HFFc6 (cell line): ENCODE measurements at regions not wholly inside any gene's neighbourhood (a gene's known extent, or its start where the extent isn't known, plus 50 kb on each side); places are given as distances from the start of the nearest gene placed in this dataset.

Experiments used
- DNase-seq: peaks from one replicate; pipeline ENCODE4 v3.0.0-alpha.2; 2018
- H3K27ac Mint-ChIP-seq: 2 replicates; pipeline ENCODE4 v1.8.0; 2020; ENCODE audit warnings: mild to moderate bottlenecking, mixed read lengths
- H3K27me3 Mint-ChIP-seq: 2 replicates; pipeline ENCODE4 v1.8.0; 2021; ENCODE audit warnings: mild to moderate bottlenecking, moderate library complexity, mixed read lengths; ENCODE audit not compliant: insufficient read depth
- H3K36me3 Mint-ChIP-seq: 2 replicates; pipeline ENCODE4 v1.8.0; 2021; ENCODE audit warnings: low read depth, mixed read lengths
- H3K4me1 Mint-ChIP-seq: 2 replicates; pipeline ENCODE4 v1.8.0; 2020; ENCODE audit warnings: low read depth, mixed read lengths
- H3K4me3 Mint-ChIP-seq: 2 replicates; pipeline ENCODE4 v1.8.0; 2020; ENCODE audit warnings: mild to moderate bottlenecking, moderate library complexity, mixed read lengths
- H3K9me3 Mint-ChIP-seq: 2 replicates; pipeline ENCODE4 v1.8.0; 2020; ENCODE audit warnings: mild to moderate bottlenecking, mixed read lengths
- TF ChIP-seq, protein P1 (sequence below): fragments of 200-600 bp; sonication (generic); IDR thresholded peaks from 2 replicates; pipeline ENCODE4 v1.5.0; 2021; ENCODE audit warnings: antibody characterized with exemption, mild to moderate bottlenecking

DNA sequence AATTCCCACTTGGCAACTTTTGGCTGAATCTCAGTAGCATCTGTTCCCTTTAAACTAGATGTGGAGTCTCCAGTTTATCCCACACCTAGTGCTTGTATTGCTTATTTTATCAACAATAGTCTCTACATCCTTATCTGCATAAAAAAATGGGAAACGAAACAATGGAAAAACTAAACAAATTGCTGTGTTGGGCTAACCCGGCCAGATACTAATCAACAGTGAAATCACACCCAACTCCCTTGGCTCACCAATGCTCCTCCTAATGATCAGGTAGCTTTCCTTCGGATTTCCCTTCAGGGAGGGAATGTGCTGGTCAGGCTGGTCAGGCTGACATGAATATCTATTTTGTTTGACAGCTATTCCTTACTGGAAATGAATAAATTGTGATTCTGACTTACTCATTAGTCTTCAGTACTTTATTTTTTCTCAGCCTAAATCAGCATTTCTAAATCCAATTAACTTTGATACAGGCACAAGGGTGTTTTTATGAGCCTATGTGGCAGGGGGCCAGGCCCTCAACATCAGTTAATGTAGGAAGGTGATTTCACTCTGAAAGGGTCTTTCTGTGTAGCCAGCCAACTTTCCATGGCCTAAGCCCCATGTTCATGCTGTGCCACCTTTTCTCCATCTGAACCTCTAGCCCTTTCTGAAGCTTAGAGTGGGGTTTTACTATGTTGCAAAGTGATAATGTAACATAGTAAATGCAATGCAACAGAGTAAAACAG, 170.5 kb upstream of the NPSR1 start:
- Mint-ChIP-seq H3K27me3 (peaks cover 3% of the 10 kb centered on the region), H3K4me3 (no peak overlapping the region), H3K36me3 (no peaks in the 10 kb centered on the region), H3K4me1 (no peaks in the 10 kb centered on the region), H3K9me3 (no peaks in the 10 kb centered on the region), H3K27ac (no peak overlapping the region)
- TF ChIP-seq, protein P1, sequence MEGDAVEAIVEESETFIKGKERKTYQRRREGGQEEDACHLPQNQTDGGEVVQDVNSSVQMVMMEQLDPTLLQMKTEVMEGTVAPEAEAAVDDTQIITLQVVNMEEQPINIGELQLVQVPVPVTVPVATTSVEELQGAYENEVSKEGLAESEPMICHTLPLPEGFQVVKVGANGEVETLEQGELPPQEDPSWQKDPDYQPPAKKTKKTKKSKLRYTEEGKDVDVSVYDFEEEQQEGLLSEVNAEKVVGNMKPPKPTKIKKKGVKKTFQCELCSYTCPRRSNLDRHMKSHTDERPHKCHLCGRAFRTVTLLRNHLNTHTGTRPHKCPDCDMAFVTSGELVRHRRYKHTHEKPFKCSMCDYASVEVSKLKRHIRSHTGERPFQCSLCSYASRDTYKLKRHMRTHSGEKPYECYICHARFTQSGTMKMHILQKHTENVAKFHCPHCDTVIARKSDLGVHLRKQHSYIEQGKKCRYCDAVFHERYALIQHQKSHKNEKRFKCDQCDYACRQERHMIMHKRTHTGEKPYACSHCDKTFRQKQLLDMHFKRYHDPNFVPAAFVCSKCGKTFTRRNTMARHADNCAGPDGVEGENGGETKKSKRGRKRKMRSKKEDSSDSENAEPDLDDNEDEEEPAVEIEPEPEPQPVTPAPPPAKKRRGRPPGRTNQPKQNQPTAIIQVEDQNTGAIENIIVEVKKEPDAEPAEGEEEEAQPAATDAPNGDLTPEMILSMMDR, result no peak
- no peak for DNase-seq

DNA sequence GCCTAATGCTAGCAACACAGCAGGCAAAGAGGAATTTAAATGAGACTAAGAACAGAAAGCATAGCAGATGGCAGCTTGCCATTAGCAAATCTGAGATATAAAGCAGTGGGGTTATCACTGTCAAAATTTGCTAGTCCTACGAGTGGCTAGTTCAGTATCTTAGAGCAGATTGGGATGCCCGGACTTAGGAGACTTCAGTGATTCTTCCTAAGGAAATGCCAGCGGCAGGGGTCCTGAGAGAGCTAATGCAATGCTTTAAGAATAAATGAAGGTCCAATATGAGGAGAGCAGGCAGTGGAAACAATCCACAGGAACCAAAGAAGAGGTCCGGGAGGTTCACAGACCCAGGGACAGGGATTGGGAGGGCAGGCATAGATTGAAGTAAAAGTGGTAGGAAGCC, 169.3 kb upstream of the NPSR1 start:
- TF ChIP-seq, protein P1, result no peak
- H3K27ac Mint-ChIP-seq, result no peak overlapping the region
- peaks cover 3% of the 10 kb centered on the region for H3K27me3 Mint-ChIP-seq
- H3K36me3 Mint-ChIP-seq, result no peaks in the 10 kb centered on the region
- H3K9me3 Mint-ChIP-seq, result no peaks in the 10 kb centered on the region
- H3K4me3 Mint-ChIP-seq, result no peak overlapping the region
- no peaks in the 10 kb centered on the region for H3K4me1 Mint-ChIP-seq
- DNase-seq, result no peak

DNA sequence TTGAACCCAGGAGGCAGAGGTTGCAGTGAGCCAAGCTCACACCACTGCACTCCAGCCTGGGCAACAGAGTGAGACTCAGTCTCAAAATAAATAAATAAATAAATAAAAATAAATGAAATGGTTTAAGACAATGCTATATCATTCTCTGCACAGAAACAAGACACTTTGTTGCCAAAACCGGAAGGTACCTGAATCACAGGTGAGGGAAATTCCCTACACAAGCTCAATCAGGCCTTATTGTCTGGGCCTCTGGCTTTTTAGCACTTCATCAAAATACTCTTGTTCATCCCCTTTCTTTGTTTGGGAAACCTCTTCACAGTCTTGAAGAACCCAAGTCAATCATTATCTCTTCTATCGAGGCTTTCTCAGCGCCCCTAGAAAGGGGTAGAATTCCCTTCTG, 166.1 kb upstream of the NPSR1 start:
- Mint-ChIP-seq H3K27ac (no peak overlapping the region), H3K4me3 (no peak overlapping the region), H3K4me1 (no peaks in the 10 kb centered on the region), H3K9me3 (no peaks in the 10 kb centered on the region), H3K27me3 (no peaks in the 10 kb centered on the region; the same call in none of the 2 replicates), H3K36me3 (no peaks in the 10 kb centered on the region)
- TF ChIP-seq, protein P1, result no peak
- no peak for DNase-seq

DNA sequence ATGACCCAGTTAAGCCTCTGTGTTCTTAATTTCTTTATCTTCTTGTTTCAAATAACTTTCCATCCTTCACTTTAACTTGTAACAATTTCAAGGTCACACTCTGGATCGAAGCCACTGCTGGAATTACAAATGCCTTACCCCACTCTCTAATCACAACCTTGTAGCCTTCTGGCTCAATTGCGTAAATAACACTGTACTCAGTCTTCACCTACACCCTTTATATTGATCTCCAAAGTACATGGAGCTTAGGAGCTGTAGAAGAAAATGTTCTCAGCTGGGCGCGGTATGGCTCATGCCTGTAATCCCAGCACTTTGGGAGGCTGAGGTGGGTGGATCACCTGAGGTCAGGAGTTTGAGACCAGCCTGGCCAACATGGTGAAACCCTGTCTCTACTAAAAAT, 164.3 kb upstream of the NPSR1 start:
- Mint-ChIP-seq H3K27me3 (no peaks in the 10 kb centered on the region; the same call in 1 of the 2 replicates), H3K27ac (no peak overlapping the region), H3K36me3 (no peaks in the 10 kb centered on the region), H3K9me3 (no peaks in the 10 kb centered on the region), H3K4me1 (no peaks in the 10 kb centered on the region), H3K4me3 (no peak overlapping the region)
- TF ChIP-seq, protein P1, result no peak
- DNase-seq, result no peak

DNA sequence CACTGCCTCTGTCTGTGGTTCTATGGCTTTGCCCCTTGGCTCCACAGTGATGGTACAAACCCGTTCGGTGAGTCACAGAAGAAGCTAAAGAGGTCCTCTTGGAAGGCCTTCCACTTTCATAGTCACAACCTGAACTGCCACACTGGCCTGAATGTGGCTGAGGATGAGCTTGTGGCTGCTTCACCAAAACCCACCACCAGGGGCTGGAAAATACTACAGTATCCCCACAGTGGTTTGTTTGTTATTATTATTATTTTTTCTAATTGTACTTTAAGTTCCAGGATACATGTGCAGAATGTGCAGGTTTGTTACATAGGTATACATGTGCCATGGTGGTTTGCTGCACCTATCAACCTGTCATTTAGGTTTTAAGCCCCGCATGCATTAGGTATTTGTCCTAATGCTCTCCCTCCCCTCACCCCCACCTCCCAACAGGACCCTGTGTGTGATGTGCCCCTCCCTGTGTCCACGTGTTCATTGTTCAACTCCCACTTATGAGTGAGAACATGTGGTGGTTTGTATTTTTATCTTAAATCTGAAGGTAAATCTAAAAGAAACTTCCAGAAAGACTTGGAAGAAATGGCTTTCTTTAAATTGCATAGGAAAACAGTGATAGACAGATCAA, 160.8 kb upstream of the NPSR1 start:
- H3K4me3 Mint-ChIP-seq, result no peak overlapping the region
- no peaks in the 10 kb centered on the region for H3K4me1 Mint-ChIP-seq
- TF ChIP-seq, protein P1, result peak; percentile 69
- no peak overlapping the region for H3K27ac Mint-ChIP-seq
- H3K27me3 Mint-ChIP-seq, result no peaks in the 10 kb centered on the region; the same call in 1 of the 2 replicates
- no peak for DNase-seq
- H3K9me3 Mint-ChIP-seq, result peaks cover 1% of the 10 kb centered on the region
- no peaks in the 10 kb centered on the region for H3K36me3 Mint-ChIP-seq
